Hepatocyte (in vitro differentiated cells): ENCODE measurements at regions not wholly inside any gene's neighbourhood (a gene's known extent, or its start where the extent isn't known, plus 50 kb on each side); places are given as distances from the start of the nearest gene placed in this dataset.

Source experiments
- CTCF ChIP-seq: fragments of 200-600 bp; sonication (generic); IDR thresholded peaks from 2 replicates; pipeline ENCODE4 v1.5.1; 2016; ENCODE audit warnings: antibody characterized with exemption, mild to moderate bottlenecking; ENCODE audit not compliant: poor library complexity
- EZH2 ChIP-seq: fragments of 200-600 bp; sonication (generic); IDR thresholded peaks from 2 replicates; pipeline ENCODE4 v1.6.1; 2016; ENCODE audit warnings: antibody characterized with exemption, mild to moderate bottlenecking, borderline replicate concordance

- TF ChIP-seq CTCF (no peak), EZH2 (no peak)
Observed at GRCh38 chr2:185919155-185919554, 180.6 kb downstream of the FSIP2 start.
